PC-3 (cell line): ENCODE measurements at regions not wholly inside any gene's neighbourhood (a gene's known extent, or its start where the extent isn't known, plus 50 kb on each side); places are given as distances from the start of the nearest gene placed in this dataset.

Experiments
- ATAC-seq: fragments of 200-7000 bp; cut with Tn5 transposase; 2 replicates; pipeline ENCODE4 v1.9.1; 2020; ENCODE audit warnings: mild to moderate bottlenecking, moderate library complexity
- BruUV-seq: library from RNA; stranded (reverse); fragments of 400-500 nt; replicated peaks from 2 replicates; lab custom pipeline; 2021; lab: Mats Ljungman, UMichigan
- CTCF ChIA-PET: fragments of 300-600 bp; sonication (Branson Sonifier 250); formaldehyde crosslinking; loops from one replicate; lab custom pipeline; 2022; ENCODE audit warnings: antibody characterized with exemption; lab: Charles Lee
- POLR2A ChIA-PET: fragments of 300-600 bp; sonication (Branson Sonifier 250); formaldehyde crosslinking; loops from one replicate; lab custom pipeline; 2022; ENCODE audit warnings: antibody characterized with exemption; ENCODE audit not compliant: unreplicated experiment; lab: Charles Lee
- DNase-seq: peaks from one replicate; pipeline ENCODE4 v3.0.0-alpha.2; 2015
- H2AFZ ChIP-seq: fragments of 300-600 bp; sonication (generic); 2 replicates; pipeline ENCODE4 v1.6.0; 2016; ENCODE audit warnings: antibody characterized with exemption, low read length
- H3F3A ChIP-seq: fragments of 300-600 bp; sonication (generic); one replicate; pipeline ENCODE4 v1.6.0; 2017; ENCODE audit warnings: antibody characterized with exemption, low read length, control low read depth, mild to moderate bottlenecking; ENCODE audit not compliant: unreplicated experiment
- H3K27ac ChIP-seq: fragments of 300-600 bp; sonication (generic); 2 replicates; pipeline ENCODE4 v1.5.1; 2016; ENCODE audit warnings: mild to moderate bottlenecking, low read length
- H3K27me3 ChIP-seq: fragments of 300-600 bp; sonication (generic); 2 replicates; pipeline ENCODE4 v1.6.1; 2016; ENCODE audit warnings: low read length, mixed read lengths
- H3K36me3 ChIP-seq: fragments of 300-600 bp; sonication (generic); 2 replicates; pipeline ENCODE4 v1.6.1; 2016; ENCODE audit warnings: low read depth, mixed run types, low read length, mixed read lengths
- H3K4me1 ChIP-seq: fragments of 300-600 bp; sonication (generic); 2 replicates; pipeline ENCODE4 v1.5.1; 2016; ENCODE audit warnings: low read length; ENCODE audit not compliant: insufficient read depth
- H3K4me2 ChIP-seq: fragments of 300-600 bp; sonication (generic); 2 replicates; pipeline ENCODE4 v1.6.0; 2016; ENCODE audit warnings: low read length
- H3K4me3 ChIP-seq: fragments of 300-600 bp; sonication (generic); 2 replicates; pipeline ENCODE4 v1.5.1; 2016; ENCODE audit warnings: mild to moderate bottlenecking, low read length, mixed read lengths
- H3K79me2 ChIP-seq: fragments of 300-600 bp; sonication (generic); 2 replicates; pipeline ENCODE4 v1.6.1; 2017; ENCODE audit warnings: low read length, mixed read lengths
- H3K9ac ChIP-seq: fragments of 300-600 bp; sonication (generic); 2 replicates; pipeline ENCODE4 v1.6.0; 2016; ENCODE audit warnings: mild to moderate bottlenecking, low read length
- H3K9me2 ChIP-seq: fragments of 300-600 bp; sonication (generic); replicated peaks from 2 replicates; pipeline ENCODE4 v1.6.1; 2016; ENCODE audit warnings: mixed run types, low read length, mixed read lengths
- H3K9me3 ChIP-seq: fragments of 300-600 bp; sonication (generic); 2 replicates; pipeline ENCODE4 v1.6.1; 2016; ENCODE audit warnings: low read length, mixed read lengths
- H4K20me1 ChIP-seq: fragments of 300-600 bp; sonication (generic); 2 replicates; pipeline ENCODE4 v1.6.1; 2016; ENCODE audit warnings: low read length, mixed read lengths
- EZH2 ChIP-seq: fragments of 300-600 bp; sonication (generic); IDR thresholded peaks from one replicate; pipeline ENCODE4 v1.6.1; 2017; ENCODE audit warnings: antibody characterized with exemption, mild to moderate bottlenecking, low read length; ENCODE audit not compliant: unreplicated experiment
- EZH2phosphoT487 ChIP-seq: fragments of 300-600 bp; sonication (generic); IDR thresholded peaks from 2 replicates; pipeline ENCODE4 v1.6.1; 2018; ENCODE audit warnings: mild to moderate bottlenecking, antibody characterized with exemption, low read length, borderline replicate concordance
- intact Hi-C: fragments of 100-400 bp; cut with micrococcal nuclease; formaldehyde crosslinking; loops from 2 replicates; pipeline ENCODE4 v1.9.0; 2023
- TF ChIP-seq, protein P1 (sequence below): fragments of 300-600 bp; sonication (generic); conservative IDR thresholded peaks from 2 replicates; pipeline ENCODE4 v1.5.1; 2017; ENCODE audit warnings: antibody characterized with exemption, low read depth, mild to moderate bottlenecking, low read length

DNA sequence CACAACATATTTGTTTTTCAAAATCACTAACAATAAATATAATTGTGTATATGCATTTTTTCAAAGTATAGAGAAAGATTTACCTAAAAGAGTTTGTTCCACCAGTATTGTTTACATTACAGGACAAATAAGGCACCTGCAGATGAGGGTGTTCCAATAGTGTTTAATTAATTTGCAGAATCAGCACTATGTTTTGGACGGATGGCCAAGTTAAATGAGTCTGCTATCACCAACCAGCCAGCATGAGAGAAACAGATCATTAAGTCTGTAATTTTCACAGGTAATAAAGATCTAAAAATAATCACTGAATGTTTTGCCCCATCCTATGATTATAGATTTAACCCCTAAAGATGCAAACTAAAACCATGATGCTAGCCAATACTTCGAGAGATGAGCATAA, 2247.0 kb downstream of the NCAM2 start:
- Histone ChIP-seq H3K4me1 (peaks cover 10% of the 10 kb centered on the region; the same call in 1 of the 2 replicates), H3K9ac (no peak overlapping the region), H3K36me3 (no peaks in the 10 kb centered on the region), H3K9me3 (no peaks in the 10 kb centered on the region), H3K27ac (no peak overlapping the region), H3K4me2 (no peak overlapping the region), H3K79me2 (no peaks in the 10 kb centered on the region), H3F3A (no peaks in the 10 kb centered on the region), H3K27me3 (no peaks in the 10 kb centered on the region), H2AFZ (no peak overlapping the region), H4K20me1 (no peaks in the 10 kb centered on the region), H3K9me2 (no peaks in the 10 kb centered on the region), H3K4me3 (no peak overlapping the region)
- ATAC-seq (no peak), DNase-seq (no peak)
- no TSS peak for BruUV-seq
- TF ChIP-seq, protein P1, sequence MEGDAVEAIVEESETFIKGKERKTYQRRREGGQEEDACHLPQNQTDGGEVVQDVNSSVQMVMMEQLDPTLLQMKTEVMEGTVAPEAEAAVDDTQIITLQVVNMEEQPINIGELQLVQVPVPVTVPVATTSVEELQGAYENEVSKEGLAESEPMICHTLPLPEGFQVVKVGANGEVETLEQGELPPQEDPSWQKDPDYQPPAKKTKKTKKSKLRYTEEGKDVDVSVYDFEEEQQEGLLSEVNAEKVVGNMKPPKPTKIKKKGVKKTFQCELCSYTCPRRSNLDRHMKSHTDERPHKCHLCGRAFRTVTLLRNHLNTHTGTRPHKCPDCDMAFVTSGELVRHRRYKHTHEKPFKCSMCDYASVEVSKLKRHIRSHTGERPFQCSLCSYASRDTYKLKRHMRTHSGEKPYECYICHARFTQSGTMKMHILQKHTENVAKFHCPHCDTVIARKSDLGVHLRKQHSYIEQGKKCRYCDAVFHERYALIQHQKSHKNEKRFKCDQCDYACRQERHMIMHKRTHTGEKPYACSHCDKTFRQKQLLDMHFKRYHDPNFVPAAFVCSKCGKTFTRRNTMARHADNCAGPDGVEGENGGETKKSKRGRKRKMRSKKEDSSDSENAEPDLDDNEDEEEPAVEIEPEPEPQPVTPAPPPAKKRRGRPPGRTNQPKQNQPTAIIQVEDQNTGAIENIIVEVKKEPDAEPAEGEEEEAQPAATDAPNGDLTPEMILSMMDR, result no peak
- TF ChIP-seq EZH2 (no peak), EZH2phosphoT487 (no peak)
- POLR2A ChIA-PET, result no interaction called here
- intact Hi-C loops, result no loop called here
- CTCF ChIA-PET, result no interaction called here

GRCh38 chr21:23223882-23224281, 2225.7 kb downstream of the NCAM2 start:
- no peak overlapping the region for H3K27ac ChIP-seq
- no peaks in the 10 kb centered on the region for H4K20me1 ChIP-seq
- BruUV-seq, result no TSS peak
- H3K36me3 ChIP-seq, result no peaks in the 10 kb centered on the region
- DNase-seq (no peak), ATAC-seq (no peak)
- H3K9me2 ChIP-seq, result no peaks in the 10 kb centered on the region
- no peak overlapping the region; the same call in 1 of the 2 replicates for H2AFZ ChIP-seq
- H3K9me3 ChIP-seq, result no peaks in the 10 kb centered on the region
- peaks cover 5% of the 10 kb centered on the region; the same call in 1 of the 2 replicates for H3K4me1 ChIP-seq
- CTCF ChIA-PET, result no interaction called here
- H3F3A ChIP-seq, result no peaks in the 10 kb centered on the region
- intact Hi-C loops, result no loop called here
- H3K79me2 ChIP-seq, result no peaks in the 10 kb centered on the region
- H3K4me2 ChIP-seq, result no peak overlapping the region
- H3K27me3 ChIP-seq, result no peaks in the 10 kb centered on the region
- POLR2A ChIA-PET, result no interaction called here
- TF ChIP-seq, protein P1, result no peak
- TF ChIP-seq EZH2 (no peak), EZH2phosphoT487 (no peak)
- H3K4me3 ChIP-seq, result no peak overlapping the region
- H3K9ac ChIP-seq, result no peak overlapping the region

GRCh38 chr21:23218667-23219066, 2220.5 kb downstream of the NCAM2 start:
- H3K79me2 ChIP-seq, result no peaks in the 10 kb centered on the region
- no peak overlapping the region for H3K4me3 ChIP-seq
- ChIA-PET CTCF (interaction anchor here (0.6 kb wide), 1 partner anchor 1863 kb away, joined by 3 read pairs; no protein-coding TSS in a partner anchor), POLR2A (no interaction called here)
- no peaks in the 10 kb centered on the region for H3K9me2 ChIP-seq
- intact Hi-C loops, result loop anchor here (1.0 kb wide), 1 partner anchor 56 kb away; no protein-coding TSS in a partner anchor
- H3K4me2 ChIP-seq, result 0 out of 2 replicates have a peak overlapping the region, but pooled peaks have one; percentile 6
- DNase-seq (peak; percentile 60), ATAC-seq (peak; percentile 77)
- H3K4me1 ChIP-seq, result peaks cover 10% of the 10 kb centered on the region; the same call in 1 of the 2 replicates
- H3K9me3 ChIP-seq, result no peaks in the 10 kb centered on the region
- BruUV-seq, result no TSS peak
- H2AFZ ChIP-seq, result no peak overlapping the region
- no peaks in the 10 kb centered on the region for H3F3A ChIP-seq
- no peaks in the 10 kb centered on the region for H3K36me3 ChIP-seq
- no peak for TF ChIP-seq EZH2
- no peak for TF ChIP-seq EZH2phosphoT487
- TF ChIP-seq, protein P1, result no peak
- no peak overlapping the region for H3K9ac ChIP-seq
- no peaks in the 10 kb centered on the region for H4K20me1 ChIP-seq
- H3K27ac ChIP-seq, result no peak overlapping the region
- H3K27me3 ChIP-seq, result no peaks in the 10 kb centered on the region
